Panc1 (cell line): ENCODE measurements at regions not wholly inside any gene's neighbourhood (a gene's known extent, or its start where the extent isn't known, plus 50 kb on each side); places are given as distances from the start of the nearest gene placed in this dataset.

Experiments
- POLR2AphosphoS5 ChIP-seq: IDR thresholded peaks from 2 replicates; pipeline ENCODE4 v1.6.1; 2012; ENCODE audit warnings: mild to moderate bottlenecking, low read depth, low read length, moderate library complexity
- TF ChIP-seq, protein P1 (sequence below): fragments of 450-650 bp; IDR thresholded peaks from 2 replicates; pipeline ENCODE4 v1.5.1; 2017; ENCODE audit warnings: mild to moderate bottlenecking

DNA sequence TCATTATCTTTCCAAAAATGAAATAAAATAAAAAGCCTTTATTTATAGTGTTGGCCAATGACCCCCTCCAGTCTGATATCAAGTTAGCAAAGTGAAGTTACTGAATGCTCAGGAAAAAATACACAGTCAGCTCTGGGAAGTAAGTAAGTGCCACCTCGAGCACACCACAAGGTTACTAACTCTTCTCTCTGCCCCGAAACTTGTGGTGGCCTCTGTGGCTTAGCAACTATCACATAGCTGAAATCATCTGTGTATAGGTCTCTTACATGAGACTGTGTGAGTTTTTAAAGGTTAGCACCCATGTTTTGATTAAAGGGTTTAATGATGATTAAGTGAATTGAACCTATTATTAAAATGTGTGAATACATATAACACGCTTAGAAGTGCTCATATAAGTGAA lies 161.4 kb upstream of the KLF4 start:
- TF ChIP-seq, protein P1, sequence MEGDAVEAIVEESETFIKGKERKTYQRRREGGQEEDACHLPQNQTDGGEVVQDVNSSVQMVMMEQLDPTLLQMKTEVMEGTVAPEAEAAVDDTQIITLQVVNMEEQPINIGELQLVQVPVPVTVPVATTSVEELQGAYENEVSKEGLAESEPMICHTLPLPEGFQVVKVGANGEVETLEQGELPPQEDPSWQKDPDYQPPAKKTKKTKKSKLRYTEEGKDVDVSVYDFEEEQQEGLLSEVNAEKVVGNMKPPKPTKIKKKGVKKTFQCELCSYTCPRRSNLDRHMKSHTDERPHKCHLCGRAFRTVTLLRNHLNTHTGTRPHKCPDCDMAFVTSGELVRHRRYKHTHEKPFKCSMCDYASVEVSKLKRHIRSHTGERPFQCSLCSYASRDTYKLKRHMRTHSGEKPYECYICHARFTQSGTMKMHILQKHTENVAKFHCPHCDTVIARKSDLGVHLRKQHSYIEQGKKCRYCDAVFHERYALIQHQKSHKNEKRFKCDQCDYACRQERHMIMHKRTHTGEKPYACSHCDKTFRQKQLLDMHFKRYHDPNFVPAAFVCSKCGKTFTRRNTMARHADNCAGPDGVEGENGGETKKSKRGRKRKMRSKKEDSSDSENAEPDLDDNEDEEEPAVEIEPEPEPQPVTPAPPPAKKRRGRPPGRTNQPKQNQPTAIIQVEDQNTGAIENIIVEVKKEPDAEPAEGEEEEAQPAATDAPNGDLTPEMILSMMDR: no peak
- TF ChIP-seq POLR2AphosphoS5: no peak
